PC-9 (cell line): ENCODE measurements at regions not wholly inside any gene's neighbourhood (a gene's known extent, or its start where the extent isn't known, plus 50 kb on each side); places are given as distances from the start of the nearest gene placed in this dataset.

Experiments used
- BruUV-seq: library from RNA; stranded (reverse); fragments of 400-500 nt; replicated peaks from 2 replicates; lab custom pipeline; 2021; lab: Mats Ljungman, UMichigan
- CTCF ChIA-PET: fragments of 300-600 bp; sonication (Branson Sonifier 250); formaldehyde crosslinking; loops from one replicate; lab custom pipeline; 2022; ENCODE audit warnings: antibody characterized with exemption; lab: Charles Lee
- POLR2A ChIA-PET: fragments of 300-600 bp; sonication (Branson Sonifier 250); formaldehyde crosslinking; loops from one replicate; lab custom pipeline; 2022; ENCODE audit warnings: antibody characterized with exemption; ENCODE audit not compliant: unreplicated experiment; lab: Charles Lee
- DNase-seq, 2 experiments: peaks; one replicate each; pipeline versions ENCODE4 v3.0.0 to v3.0.0-alpha.2; 2015 to 2022; ENCODE audit warnings: mixed read lengths in 1 of 2
- H2AFZ ChIP-seq: fragments of 200-600 bp; sonication (generic); 2 replicates; pipeline ENCODE4 v1.8.1; 2017; ENCODE audit warnings: antibody characterized with exemption
- H3F3A ChIP-seq: fragments of 200-600 bp; sonication (generic); 2 replicates; pipeline ENCODE4 v1.8.1; 2017; ENCODE audit warnings: antibody characterized with exemption, mild to moderate bottlenecking, low read depth; ENCODE audit not compliant: insufficient read depth
- H3K27ac ChIP-seq: fragments of 200-600 bp; sonication (generic); 2 replicates; pipeline ENCODE4 v1.6.1; 2016; ENCODE audit warnings: mixed run types
- H3K27me3 ChIP-seq: fragments of 200-600 bp; sonication (generic); 2 replicates; pipeline ENCODE4 v1.6.1; 2016; ENCODE audit warnings: low read depth, mixed run types; ENCODE audit not compliant: insufficient read depth
- H3K36me3 ChIP-seq: fragments of 200-600 bp; sonication (generic); 2 replicates; pipeline ENCODE4 v1.6.1; 2016; ENCODE audit warnings: low read depth, mixed run types
- H3K4me1 ChIP-seq: fragments of 200-600 bp; sonication (generic); replicated peaks from 2 replicates; pipeline ENCODE4 v1.6.1; 2016; ENCODE audit warnings: mixed run types; ENCODE audit not compliant: insufficient read depth
- H3K4me2 ChIP-seq: fragments of 200-600 bp; sonication (generic); 2 replicates; pipeline ENCODE4 v1.6.1; 2017; ENCODE audit warnings: mixed run types
- H3K4me3 ChIP-seq: fragments of 200-600 bp; sonication (generic); 2 replicates; pipeline ENCODE4 v1.6.1; 2016; ENCODE audit warnings: mixed run types
- H3K79me2 ChIP-seq: fragments of 200-600 bp; sonication (generic); 2 replicates; pipeline ENCODE4 v1.6.1; 2017; ENCODE audit warnings: low read depth, mixed run types
- H3K9me2 ChIP-seq: fragments of 200-600 bp; sonication (generic); 2 replicates; pipeline ENCODE4 v1.8.1; 2017; ENCODE audit warnings: mild to moderate bottlenecking; ENCODE audit not compliant: insufficient read depth
- H3K9me3 ChIP-seq: fragments of 200-600 bp; sonication (generic); 2 replicates; pipeline ENCODE4 v1.8.1; 2016; ENCODE audit warnings: low read depth; ENCODE audit not compliant: insufficient read depth
- H4K20me1 ChIP-seq: fragments of 200-600 bp; sonication (generic); 2 replicates; pipeline ENCODE4 v1.8.1; 2017; ENCODE audit not compliant: insufficient read depth
- EZH2 ChIP-seq: fragments of 200-600 bp; sonication (generic); IDR thresholded peaks from 2 replicates; pipeline ENCODE4 v1.8.0; 2017; ENCODE audit warnings: antibody characterized with exemption, low read depth
- intact Hi-C: fragments of 100-400 bp; cut with micrococcal nuclease; formaldehyde crosslinking; loops from one replicate; pipeline ENCODE4 v1.10.0; 2022; ENCODE audit not compliant: unreplicated experiment
- TF ChIP-seq, protein P1 (sequence below): fragments of 200-600 bp; sonication (generic); conservative IDR thresholded peaks from 2 replicates; pipeline ENCODE4 v1.6.1; 2017; ENCODE audit warnings: mixed run types, antibody characterized with exemption, mild to moderate bottlenecking, moderate library complexity

- no TSS peak for BruUV-seq
- H3K4me2 ChIP-seq: no peak overlapping the region
- POLR2A ChIA-PET: no interaction called here
- H3K27ac ChIP-seq: no peak overlapping the region
- CTCF ChIA-PET: no interaction called here
- H3K4me1 ChIP-seq: no peaks in the 10 kb centered on the region
- H2AFZ ChIP-seq: no peak overlapping the region
- no peaks in the 10 kb centered on the region for H3K9me2 ChIP-seq
- DNase-seq: no peak
- H3F3A ChIP-seq: no peaks in the 10 kb centered on the region
- H3K9me3 ChIP-seq: no peaks in the 10 kb centered on the region
- TF ChIP-seq EZH2: no peak
- TF ChIP-seq, protein P1, sequence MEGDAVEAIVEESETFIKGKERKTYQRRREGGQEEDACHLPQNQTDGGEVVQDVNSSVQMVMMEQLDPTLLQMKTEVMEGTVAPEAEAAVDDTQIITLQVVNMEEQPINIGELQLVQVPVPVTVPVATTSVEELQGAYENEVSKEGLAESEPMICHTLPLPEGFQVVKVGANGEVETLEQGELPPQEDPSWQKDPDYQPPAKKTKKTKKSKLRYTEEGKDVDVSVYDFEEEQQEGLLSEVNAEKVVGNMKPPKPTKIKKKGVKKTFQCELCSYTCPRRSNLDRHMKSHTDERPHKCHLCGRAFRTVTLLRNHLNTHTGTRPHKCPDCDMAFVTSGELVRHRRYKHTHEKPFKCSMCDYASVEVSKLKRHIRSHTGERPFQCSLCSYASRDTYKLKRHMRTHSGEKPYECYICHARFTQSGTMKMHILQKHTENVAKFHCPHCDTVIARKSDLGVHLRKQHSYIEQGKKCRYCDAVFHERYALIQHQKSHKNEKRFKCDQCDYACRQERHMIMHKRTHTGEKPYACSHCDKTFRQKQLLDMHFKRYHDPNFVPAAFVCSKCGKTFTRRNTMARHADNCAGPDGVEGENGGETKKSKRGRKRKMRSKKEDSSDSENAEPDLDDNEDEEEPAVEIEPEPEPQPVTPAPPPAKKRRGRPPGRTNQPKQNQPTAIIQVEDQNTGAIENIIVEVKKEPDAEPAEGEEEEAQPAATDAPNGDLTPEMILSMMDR: no peak
- H3K4me3 ChIP-seq: no peak overlapping the region
- H3K79me2 ChIP-seq: no peaks in the 10 kb centered on the region
- no peaks in the 10 kb centered on the region for H4K20me1 ChIP-seq
- no peaks in the 10 kb centered on the region for H3K36me3 ChIP-seq
- intact Hi-C loops: no loop called here
- H3K27me3 ChIP-seq: no peaks in the 10 kb centered on the region
Measured at GRCh38 chr13:53200498-53201453, 172.2 kb downstream of the OLFM4 start.

- intact Hi-C loops: no loop called here
- Histone ChIP-seq H3K9me3 (no peaks in the 10 kb centered on the region), H3K27me3 (no peaks in the 10 kb centered on the region), H3K4me1 (no peaks in the 10 kb centered on the region), H3K4me2 (no peak overlapping the region), H4K20me1 (no peaks in the 10 kb centered on the region), H3K79me2 (no peaks in the 10 kb centered on the region), H3F3A (no peaks in the 10 kb centered on the region), H3K4me3 (no peak overlapping the region), H3K27ac (no peak overlapping the region), H3K9me2 (no peaks in the 10 kb centered on the region), H3K36me3 (no peaks in the 10 kb centered on the region), H2AFZ (no peak overlapping the region)
- no TSS peak for BruUV-seq
- ChIA-PET POLR2A (no interaction called here), CTCF (no interaction called here)
- TF ChIP-seq, protein P1: no peak
- TF ChIP-seq EZH2: no peak
- no peak for DNase-seq
Measured at GRCh38 chr13:53201454-53202225, 173.0 kb downstream of the OLFM4 start.

DNA sequence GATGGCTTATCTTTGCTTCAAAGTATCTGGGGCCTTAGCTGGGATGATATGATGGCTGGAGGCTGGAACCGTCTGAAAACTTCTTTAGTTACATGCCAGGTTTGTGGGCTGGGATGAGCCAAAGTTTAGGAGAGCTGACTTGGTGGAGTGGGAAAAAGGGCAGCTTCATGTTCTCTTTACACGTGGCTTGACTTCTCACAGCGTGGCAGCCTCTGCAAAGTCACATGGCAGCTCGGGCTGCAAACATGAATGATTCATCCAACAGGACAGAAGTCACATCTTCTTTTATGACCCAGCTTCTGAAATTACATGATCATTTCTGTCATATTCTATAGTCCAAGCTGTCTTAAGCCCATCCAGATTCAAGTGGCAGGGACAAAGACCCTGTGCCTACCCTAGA, 176.0 kb downstream of the OLFM4 start:
- intact Hi-C loops: no loop called here
- TF ChIP-seq, protein P1: no peak
- no peak for TF ChIP-seq EZH2
- Histone ChIP-seq H3K79me2 (no peaks in the 10 kb centered on the region), H4K20me1 (no peaks in the 10 kb centered on the region), H3K27me3 (no peaks in the 10 kb centered on the region; the same call in 1 of the 2 replicates), H3K9me3 (no peaks in the 10 kb centered on the region), H3K27ac (no peak overlapping the region), H3K4me2 (no peak overlapping the region), H2AFZ (no peak overlapping the region), H3K9me2 (no peaks in the 10 kb centered on the region), H3K4me1 (no peaks in the 10 kb centered on the region), H3K4me3 (no peak overlapping the region), H3F3A (no peaks in the 10 kb centered on the region), H3K36me3 (no peaks in the 10 kb centered on the region)
- BruUV-seq: no TSS peak
- POLR2A ChIA-PET: no interaction called here
- CTCF ChIA-PET: no interaction called here
- no peak for DNase-seq
